ENCODE measurements at regions not wholly inside any gene's neighbourhood (a gene's known extent, or its start where the extent isn't known, plus 50 kb on each side); places are given as distances from the start of the nearest gene placed in this dataset.

GRCh38 chr15:95931619-95932018, 398.9 kb upstream of the NR2F2 start:
- TF ChIP-seq EZH2phosphoT487 (IDR thresholded peaks at IDR 0.05; ENCODE audit: insufficient read depth, low read depth) (no peak), EZH2 (IDR thresholded peaks at IDR 0.05; ENCODE audit: insufficient read depth, poor library complexity, severe bottlenecking) (no peak)

All from GM23248 (cell line).